Heart left ventricle (tissue), 13 donors: ENCODE measurements at regions not wholly inside any gene's neighbourhood (a gene's known extent, or its start where the extent isn't known, plus 50 kb on each side); places are given as distances from the start of the nearest gene placed in this dataset.

Experiments used
- POLR2A ChIP-seq, 2 donors: fragments of 450-650 bp; IDR thresholded peaks; one replicate each; pipeline ENCODE4 v1.6.1; 2017; ENCODE audit warnings: antibody characterized with exemption in 2 of 2, mild to moderate bottlenecking in 2 of 2, moderate library complexity in 2 of 2
- TF ChIP-seq, protein P1 (sequence below), 12 donors: fragments of 200-600 bp; sonication (generic) in 4 of 12; IDR thresholded peaks; one replicate each; pipeline versions ENCODE4 v1.5.0 to v1.8.0; 2018 to 2022; ENCODE audit warnings: antibody characterized with exemption in 12 of 12, mild to moderate bottlenecking in 5 of 12
- donor health status: ischemic (EF 13 %, LVEDD 7.1; RV severe dilation, severe dysfunction).
- donor health status: DM: no; HTN: yes; CAD: no.
- donor health status: DM: no; HTN: no; CAD: no.
- donor health status: ischemic (EF 25% LVEDD 6.9; RV normal size, moderate dysfunction).
- donor health status: ischemic (EF 25% LVEDD 5.7; RV mildly dilated, moderate dysfunction).
- donor health status: ischemic (EF 35%, LVEDD 5.7; RV mildly dilated, moderate dysfunction).
- donor health status: nonischemic (EF 11% LVEDD 7.7; RV severe dilation, severe dysfunction).
- donor health status: DM: yes; HTN: yes; CAD: no.
- donor health status: PGD.
- donor health status: ischemic (EF 29% LVEDD 5.4; RV normal size, mild dysfunction).
- donor health status: nonischemic (EF 23%, LVEDD 6.1; RV moderate dilation, normal function).

GRCh38 chr16:17748044-17748719 is 277.4 kb upstream of the XYLT1 start:
- no peak for TF ChIP-seq POLR2A (IDR thresholded peaks at IDR 0.05)
- TF ChIP-seq, protein P1, sequence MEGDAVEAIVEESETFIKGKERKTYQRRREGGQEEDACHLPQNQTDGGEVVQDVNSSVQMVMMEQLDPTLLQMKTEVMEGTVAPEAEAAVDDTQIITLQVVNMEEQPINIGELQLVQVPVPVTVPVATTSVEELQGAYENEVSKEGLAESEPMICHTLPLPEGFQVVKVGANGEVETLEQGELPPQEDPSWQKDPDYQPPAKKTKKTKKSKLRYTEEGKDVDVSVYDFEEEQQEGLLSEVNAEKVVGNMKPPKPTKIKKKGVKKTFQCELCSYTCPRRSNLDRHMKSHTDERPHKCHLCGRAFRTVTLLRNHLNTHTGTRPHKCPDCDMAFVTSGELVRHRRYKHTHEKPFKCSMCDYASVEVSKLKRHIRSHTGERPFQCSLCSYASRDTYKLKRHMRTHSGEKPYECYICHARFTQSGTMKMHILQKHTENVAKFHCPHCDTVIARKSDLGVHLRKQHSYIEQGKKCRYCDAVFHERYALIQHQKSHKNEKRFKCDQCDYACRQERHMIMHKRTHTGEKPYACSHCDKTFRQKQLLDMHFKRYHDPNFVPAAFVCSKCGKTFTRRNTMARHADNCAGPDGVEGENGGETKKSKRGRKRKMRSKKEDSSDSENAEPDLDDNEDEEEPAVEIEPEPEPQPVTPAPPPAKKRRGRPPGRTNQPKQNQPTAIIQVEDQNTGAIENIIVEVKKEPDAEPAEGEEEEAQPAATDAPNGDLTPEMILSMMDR (IDR thresholded peaks at IDR 0.05) = no peak
